ENCODE measurements at regions not wholly inside any gene's neighbourhood (a gene's known extent, or its start where the extent isn't known, plus 50 kb on each side); places are given as distances from the start of the nearest gene placed in this dataset.

DNA sequence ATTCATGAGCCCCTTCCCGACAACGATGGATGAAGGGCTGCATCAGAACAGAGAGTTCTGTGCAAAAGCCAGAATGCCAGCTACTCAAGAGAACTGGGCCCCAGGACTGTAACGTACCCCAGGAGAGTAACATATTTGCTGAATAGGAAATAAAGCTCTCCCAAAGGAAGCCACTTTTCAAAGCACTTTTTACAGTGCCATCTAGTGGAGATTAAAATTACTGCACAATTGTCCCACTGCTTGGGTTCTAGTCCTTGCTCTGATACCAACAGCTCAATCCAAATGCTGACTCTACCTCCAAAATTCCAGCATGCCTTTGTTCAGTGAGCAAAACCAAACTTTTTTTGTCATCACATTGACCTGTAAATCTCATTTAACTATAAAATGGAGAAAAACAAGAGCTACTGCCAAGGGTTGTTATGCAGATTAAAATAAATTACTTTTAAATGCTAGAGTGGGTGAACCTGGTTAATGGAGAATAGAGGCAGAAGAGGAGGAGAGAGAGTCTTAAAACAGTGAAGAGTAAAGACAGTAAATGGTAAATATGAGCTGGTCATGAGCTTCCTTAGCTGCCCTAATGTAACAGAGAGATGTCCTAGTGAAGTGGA, 87.6 kb upstream of the FSHB start:
- TF ChIP-seq CTCF (conservative IDR thresholded peaks at IDR 0.05; ENCODE audit: low read depth, low read length) (peak; percentile 59), POLR2A (IDR thresholded peaks at IDR 0.05; ENCODE audit: low read depth, low read length) (no peak), SMC3 (IDR thresholded peaks at IDR 0.05; ENCODE audit: low read depth, low read length) (0 out of 2 replicates have a peak, but pooled peaks have one; percentile 34), CEBPB (IDR thresholded peaks at IDR 0.05; ENCODE audit: low read depth, low read length) (no peak), RAD21 (IDR thresholded peaks at IDR 0.05; ENCODE audit: low read length) (peak; percentile 40), ELK1 (IDR thresholded peaks at IDR 0.05; ENCODE audit: borderline replicate concordance, low read depth, low read length) (no peak), RFX5 (IDR thresholded peaks at IDR 0.05; ENCODE audit: low read depth, low read length) (no peak), MXI1 (IDR thresholded peaks at IDR 0.05; ENCODE audit: borderline replicate concordance, low read depth, low read length) (no peak), RCOR1 (IDR thresholded peaks at IDR 0.05; ENCODE audit: insufficient replicate concordance, low read length) (no peak), CHD1 (IDR thresholded peaks at IDR 0.05; ENCODE audit: low read depth, low read length) (no peak), FOS (IDR thresholded peaks at IDR 0.05; ENCODE audit: low read depth, low read length) (no peak)

Measured in IMR-90 (cell line).